Neural progenitor cell (in vitro differentiated cells): ENCODE measurements at regions not wholly inside any gene's neighbourhood (a gene's known extent, or its start where the extent isn't known, plus 50 kb on each side); places are given as distances from the start of the nearest gene placed in this dataset.

Source experiments
- CTCF ChIP-seq: fragments of 200-600 bp; sonication (generic); IDR thresholded peaks from 2 replicates; pipeline ENCODE4 v1.5.1; 2017; ENCODE audit warnings: antibody characterized with exemption, mild to moderate bottlenecking
- EZH2 ChIP-seq: fragments of 200-600 bp; sonication (generic); IDR thresholded peaks from 2 replicates; pipeline ENCODE4 v1.6.1; 2017; ENCODE audit warnings: antibody characterized with exemption, mild to moderate bottlenecking, moderate library complexity

GRCh38 chr1:88169139-88169538 lies 514.9 kb upstream of the PKN2 start:
- TF ChIP-seq CTCF (no peak), EZH2 (no peak)
